Liver (tissue), 7 donors: ENCODE measurements at regions not wholly inside any gene's neighbourhood (a gene's known extent, or its start where the extent isn't known, plus 50 kb on each side); places are given as distances from the start of the nearest gene placed in this dataset.

Source experiments
- DNase-seq: peaks from one replicate; pipeline ENCODE4 v3.0.0-alpha.2; 2017; ENCODE audit warnings: low spot score
- H3K27ac ChIP-seq, 2 donors: one replicate each; pipeline ENCODE4 v1.7.0; 2013; ENCODE audit warnings: inconsistent platforms in 2 of 2, low read length in 2 of 2, control low read depth in 1 of 2, low read depth in 1 of 2, mild to moderate bottlenecking in 1 of 2
- H3K27me3 ChIP-seq, 4 donors: one replicate each; pipeline versions ENCODE4 v1.6.1 to v1.7.0; 2013; ENCODE audit warnings: low read length in 3 of 4, inconsistent platforms in 1 of 4, mild to moderate bottlenecking in 1 of 4, moderate library complexity in 1 of 4; ENCODE audit not compliant: control insufficient read depth in 4 of 4, insufficient read depth in 4 of 4
- H3K36me3 ChIP-seq, 4 donors: one replicate each; pipeline versions ENCODE4 v1.6.1 to v1.7.0; 2013; ENCODE audit warnings: low read length in 3 of 4, mild to moderate bottlenecking in 3 of 4, low read depth in 1 of 4, moderate library complexity in 1 of 4; ENCODE audit not compliant: control insufficient read depth in 4 of 4, insufficient read depth in 3 of 4
- H3K4me1 ChIP-seq, 4 donors: one replicate each; pipeline versions ENCODE4 v1.6.1 to v1.7.0; 2013; ENCODE audit warnings: low read length in 3 of 4, mild to moderate bottlenecking in 3 of 4, moderate library complexity in 1 of 4; ENCODE audit not compliant: control insufficient read depth in 4 of 4, insufficient read depth in 4 of 4
- H3K4me3 ChIP-seq, 3 donors: one replicate each; pipeline versions ENCODE4 v1.6.1 to v1.7.0; 2013; ENCODE audit warnings: low read length in 3 of 3, control low read depth in 1 of 3, low read depth in 1 of 3, mild to moderate bottlenecking in 1 of 3
- H3K9ac ChIP-seq, 2 donors: one replicate each; pipeline ENCODE4 v1.7.0; 2013; ENCODE audit warnings: low read length in 2 of 2, mild to moderate bottlenecking in 2 of 2, moderate library complexity in 2 of 2, control low read depth in 1 of 2, low read depth in 1 of 2
- H3K9me3 ChIP-seq, 4 donors: one replicate each; pipeline versions ENCODE4 v1.6.1 to v1.7.0; 2013; ENCODE audit warnings: low read length in 3 of 4; ENCODE audit not compliant: control insufficient read depth in 4 of 4
- FOXA2 ChIP-seq: IDR thresholded peaks from 2 replicates; pipeline ENCODE4 v1.6.1; 2016; ENCODE audit warnings: antibody characterized with exemption
- GABPA ChIP-seq, 2 donors: IDR thresholded peaks in 1 of 2; conservative IDR thresholded peaks in 1 of 2; 2 replicates each; pipeline ENCODE4 v1.6.1; 2016; ENCODE audit warnings: antibody characterized with exemption in 2 of 2, mild to moderate bottlenecking in 1 of 2, moderate library complexity in 1 of 2
- HNF4A ChIP-seq, 2 donors: conservative IDR thresholded peaks; 2 replicates each; pipeline ENCODE4 v1.6.1; 2016; ENCODE audit warnings: antibody characterized with exemption in 2 of 2, mild to moderate bottlenecking in 2 of 2
- HNF4G ChIP-seq: IDR thresholded peaks from 2 replicates; pipeline ENCODE4 v1.6.1; 2016; ENCODE audit warnings: antibody characterized with exemption
- JUND ChIP-seq, 2 donors: IDR thresholded peaks; 2 replicates each; pipeline ENCODE4 v1.6.1; 2016; ENCODE audit warnings: antibody characterized with exemption in 2 of 2
- NR2F2 ChIP-seq: IDR thresholded peaks from 2 replicates; pipeline ENCODE4 v1.6.1; 2016; ENCODE audit warnings: antibody characterized with exemption
- REST ChIP-seq: IDR thresholded peaks from 2 replicates; pipeline ENCODE4 v1.6.1; 2016; ENCODE audit warnings: antibody characterized with exemption, mild to moderate bottlenecking
- SP1 ChIP-seq: IDR thresholded peaks from 2 replicates; pipeline ENCODE4 v1.6.1; 2018; ENCODE audit warnings: antibody characterized with exemption, mild to moderate bottlenecking
- TAF1 ChIP-seq: conservative IDR thresholded peaks from 2 replicates; pipeline ENCODE4 v1.6.1; 2016; ENCODE audit warnings: antibody characterized with exemption, mild to moderate bottlenecking
- YY1 ChIP-seq: IDR thresholded peaks from 2 replicates; pipeline ENCODE4 v1.6.1; 2016; ENCODE audit warnings: antibody characterized with exemption, mild to moderate bottlenecking
- ZBTB33 ChIP-seq: IDR thresholded peaks from 2 replicates; pipeline ENCODE4 v1.6.1; 2016; ENCODE audit warnings: antibody characterized with exemption
- WGBS: extraction: QIAGEN DNeasy Blood & Tissue Kit; methylation state at CpG from one replicate; pipeline ENCODE4 v1.1.7; 2013; 5-methylcytosine and 5-hydroxymethylcytosine counted together
- donor health status: healthy.
- donor health status: healthy.
- donor health status: healthy.
- donor health status: healthy.

GRCh38 chr2:59589881-59590280, 963.6 kb downstream of the BCL11A start:
- H3K27me3 ChIP-seq: peaks cover 0 to 4% (median 0%) of the 10 kb centered on the region in 4 donors
- no peak for DNase-seq
- no peak for TF ChIP-seq SP1
- TF ChIP-seq JUND (IDR thresholded peaks at IDR 0.05): no peak
- TF ChIP-seq TAF1: no peak
- no peak for TF ChIP-seq HNF4A (conservative IDR thresholded peaks at IDR 0.05)
- peak; percentile 92 for TF ChIP-seq NR2F2
- no peak for TF ChIP-seq REST
- TF ChIP-seq HNF4G: no peak
- no peaks in the 10 kb centered on the region for H3K9me3 ChIP-seq
- no peak overlapping the region for H3K4me3 ChIP-seq
- no peaks in the 10 kb centered on the region for H3K4me1 ChIP-seq
- no peak overlapping the region for H3K27ac ChIP-seq
- 60% methylated on average over 4 of the region's 4 CpGs for WGBS
- H3K9ac ChIP-seq: no peak overlapping the region
- no peaks in the 10 kb centered on the region for H3K36me3 ChIP-seq

- TF ChIP-seq HNF4G (no peak), GABPA (IDR thresholded peaks at IDR 0.05 in 1 of 2, conservative IDR thresholded peaks at IDR 0.05 in 1 of 2) (no peak), YY1 (no peak), SP1 (no peak), ZBTB33 (no peak), TAF1 (no peak), HNF4A (conservative IDR thresholded peaks at IDR 0.05) (no peak), JUND (IDR thresholded peaks at IDR 0.05) (no peak)
- no peak overlapping the region for H3K27ac ChIP-seq
- H3K4me3 ChIP-seq: no peak overlapping the region
- no peak for DNase-seq
- no peak overlapping the region for H3K9ac ChIP-seq
- H3K27me3 ChIP-seq: peaks cover 0 to 4% (median 0%) of the 10 kb centered on the region in 4 donors
- H3K9me3 ChIP-seq: no peaks in the 10 kb centered on the region
- H3K4me1 ChIP-seq: no peaks in the 10 kb centered on the region
- H3K36me3 ChIP-seq: no peaks in the 10 kb centered on the region
- WGBS: 70% methylated on average over 5 of the region's 5 CpGs
Observed at GRCh38 chr2:59588286-59588685, 965.2 kb downstream of the BCL11A start.

- no peaks in the 10 kb centered on the region for H3K4me1 ChIP-seq
- no peak overlapping the region for H3K4me3 ChIP-seq
- H3K9me3 ChIP-seq: no peaks in the 10 kb centered on the region
- no peaks in the 10 kb centered on the region for H3K36me3 ChIP-seq
- H3K9ac ChIP-seq: no peak overlapping the region
- no peak for TF ChIP-seq YY1
- no peak for TF ChIP-seq TAF1
- TF ChIP-seq FOXA2: no peak
- H3K27me3 ChIP-seq: peaks cover 0 to 4% (median 0%) of the 10 kb centered on the region in 4 donors
- no peak overlapping the region for H3K27ac ChIP-seq
- WGBS: 94% methylated on average over 1 of the region's 1 CpG
- no peak for DNase-seq
Observed at GRCh38 chr2:59586176-59586575, 967.3 kb downstream of the BCL11A start.
